GM23338 (cell line): ENCODE measurements at regions not wholly inside any gene's neighbourhood (a gene's known extent, or its start where the extent isn't known, plus 50 kb on each side); places are given as distances from the start of the nearest gene placed in this dataset.

Experiments used
- ATAC-seq: fragments of 200-7000 bp; cut with Tn5 transposase; 3 replicates; pipeline ENCODE4 v1.9.1; 2020
- DNase-seq: peaks from one replicate; pipeline ENCODE4 v3.0.0-alpha.2; 2015; ENCODE audit warnings: low spot score
- H2AFZ ChIP-seq: fragments of 200-600 bp; sonication (generic); 2 replicates; pipeline ENCODE4 v1.8.0; 2016; ENCODE audit warnings: antibody characterized with exemption, mild to moderate bottlenecking, moderate library complexity
- H3F3A ChIP-seq: fragments of 200-600 bp; sonication (generic); replicated peaks from 2 replicates; pipeline ENCODE4 v1.8.0; 2017; ENCODE audit warnings: antibody characterized with exemption, mixed run types, low read depth
- H3K27ac ChIP-seq: fragments of 200-600 bp; sonication (generic); 2 replicates; pipeline ENCODE4 v1.6.1; 2016; ENCODE audit warnings: low read depth
- H3K27me3 ChIP-seq: fragments of 200-600 bp; sonication (generic); 2 replicates; pipeline ENCODE4 v1.8.0; 2016; ENCODE audit warnings: mild to moderate bottlenecking, mixed run types, moderate library complexity; ENCODE audit not compliant: insufficient read depth
- H3K36me3 ChIP-seq: fragments of 200-600 bp; sonication (generic); 2 replicates; pipeline ENCODE4 v1.8.0; 2016; ENCODE audit warnings: mild to moderate bottlenecking; ENCODE audit not compliant: insufficient read depth
- H3K4me1 ChIP-seq: fragments of 200-600 bp; sonication (generic); 2 replicates; pipeline ENCODE4 v1.8.0; 2016; ENCODE audit warnings: mild to moderate bottlenecking, moderate library complexity; ENCODE audit not compliant: insufficient read depth
- H3K4me2 ChIP-seq: fragments of 200-600 bp; sonication (generic); 2 replicates; pipeline ENCODE4 v1.7.1; 2017; ENCODE audit warnings: mixed run types
- H3K4me3 ChIP-seq: fragments of 200-600 bp; sonication (generic); 2 replicates; pipeline ENCODE4 v1.6.1; 2016; ENCODE audit warnings: mixed run types
- H3K79me2 ChIP-seq: fragments of 200-600 bp; sonication (generic); replicated peaks from 2 replicates; pipeline ENCODE4 v1.8.0; 2017; ENCODE audit warnings: mild to moderate bottlenecking; ENCODE audit not compliant: insufficient read depth
- H3K9me2 ChIP-seq: fragments of 200-600 bp; sonication (generic); 2 replicates; pipeline ENCODE4 v1.8.0; 2017; ENCODE audit not compliant: insufficient read depth
- H4K20me1 ChIP-seq: fragments of 200-600 bp; sonication (generic); replicated peaks from 2 replicates; pipeline ENCODE4 v1.8.0; 2017; ENCODE audit warnings: mild to moderate bottlenecking; ENCODE audit not compliant: insufficient read depth
- H3K27ac Mint-ChIP-seq: 2 replicates; pipeline ENCODE4 v1.8.0; 2020; ENCODE audit warnings: inconsistent platforms, mild to moderate bottlenecking, moderate library complexity, mixed read lengths
- H3K27me3 Mint-ChIP-seq: 3 replicates; pipeline ENCODE4 v1.8.0; 2022; ENCODE audit warnings: low read depth, mild to moderate bottlenecking, moderate library complexity, mixed read lengths, inconsistent platforms; ENCODE audit not compliant: insufficient read depth, poor library complexity
- H3K36me3 Mint-ChIP-seq: 3 replicates; pipeline ENCODE4 v1.8.0; 2021; ENCODE audit warnings: low read depth, mild to moderate bottlenecking, inconsistent platforms, moderate library complexity, mixed read lengths
- H3K4me1 Mint-ChIP-seq: 3 replicates; pipeline ENCODE4 v1.8.0; 2020; ENCODE audit warnings: mild to moderate bottlenecking, inconsistent platforms, mixed read lengths
- H3K4me3 Mint-ChIP-seq: 3 replicates; pipeline ENCODE4 v1.8.0; 2021; ENCODE audit warnings: moderate library complexity, mild to moderate bottlenecking, inconsistent platforms, mixed read lengths
- H3K9me3 Mint-ChIP-seq: 3 replicates; pipeline ENCODE4 v1.8.0; 2020; ENCODE audit warnings: moderate library complexity, mild to moderate bottlenecking, inconsistent platforms, mixed read lengths
- CREB1 ChIP-seq: fragments of 250-450 bp; sonication (Bioruptor Pico); IDR thresholded peaks from 2 replicates; pipeline ENCODE4 v1.5.0; 2020; ENCODE audit warnings: low read depth, mild to moderate bottlenecking, moderate library complexity
- CTCF ChIP-seq, 2 experiments: fragments of 200-600 bp in 1 of 2; sonication (generic) in 1 of 2; conservative IDR thresholded peaks; 2 replicates each; pipeline versions ENCODE4 v1.5.1 to v1.6.1; 2016 to 2017; ENCODE audit warnings: antibody characterized with exemption in 2 of 2, low read depth in 2 of 2, mild to moderate bottlenecking in 2 of 2, moderate library complexity in 1 of 2
- ETS1 ChIP-seq: IDR thresholded peaks from 2 replicates; pipeline ENCODE4 v1.6.1; 2016; ENCODE audit warnings: antibody characterized with exemption
- EZH2 ChIP-seq: fragments of 200-600 bp; sonication (generic); IDR thresholded peaks from one replicate; pipeline ENCODE4 v1.8.0; 2017; ENCODE audit warnings: antibody characterized with exemption, mild to moderate bottlenecking, low read depth; ENCODE audit not compliant: unreplicated experiment
- EZH2phosphoT487 ChIP-seq: fragments of 200-600 bp; sonication (generic); IDR thresholded peaks from one replicate; pipeline ENCODE4 v1.8.1; 2018; ENCODE audit warnings: antibody characterized with exemption; ENCODE audit not compliant: unreplicated experiment
- JUNB ChIP-seq: IDR thresholded peaks from one replicate; pipeline ENCODE4 v1.6.1; 2016; ENCODE audit warnings: antibody characterized with exemption; ENCODE audit not compliant: unreplicated experiment
- NANOG ChIP-seq: IDR thresholded peaks from 2 replicates; pipeline ENCODE4 v1.6.1; 2016; ENCODE audit warnings: antibody characterized with exemption, borderline replicate concordance
- POLR2AphosphoS5 ChIP-seq: IDR thresholded peaks from 2 replicates; pipeline ENCODE4 v1.6.1; 2016; ENCODE audit warnings: antibody characterized with exemption, low read depth
- REST ChIP-seq: IDR thresholded peaks from one replicate; pipeline ENCODE4 v1.6.1; 2018; ENCODE audit warnings: antibody characterized with exemption; ENCODE audit not compliant: unreplicated experiment
- STAT1 ChIP-seq: IDR thresholded peaks from one replicate; pipeline ENCODE4 v1.6.1; 2016; ENCODE audit warnings: antibody characterized with exemption; ENCODE audit not compliant: unreplicated experiment
- ZNF114 ChIP-seq: fragments of 250-450 bp; sonication (Bioruptor Pico); IDR thresholded peaks from 2 replicates; pipeline ENCODE4 v1.5.0; 2020; ENCODE audit warnings: mild to moderate bottlenecking, moderate library complexity
- ZNF331 ChIP-seq: fragments of 250-450 bp; sonication (Bioruptor Pico); IDR thresholded peaks from 2 replicates; pipeline ENCODE4 v1.5.0; 2020; ENCODE audit warnings: low read depth, mild to moderate bottlenecking, moderate library complexity
- ZNF462 ChIP-seq: fragments of 250-450 bp; sonication (Bioruptor Pico); IDR thresholded peaks from 2 replicates; pipeline ENCODE4 v1.5.0; 2020; ENCODE audit warnings: mild to moderate bottlenecking, moderate library complexity

- Histone ChIP-seq H3K4me1 (peaks cover 21% of the 10 kb centered on the region), H3K36me3 (no peaks in the 10 kb centered on the region), H3K27me3 (no peaks in the 10 kb centered on the region), H2AFZ (peak overlapping the region; percentile 9; the same call in 1 of the 2 replicates), H3K4me2 (no peak overlapping the region), H4K20me1 (no peaks in the 10 kb centered on the region), H3K9me2 (no peaks in the 10 kb centered on the region), H3K79me2 (no peaks in the 10 kb centered on the region), H3K27ac (0 out of 2 replicates have a peak overlapping the region, but pooled peaks have one; percentile 20), H3F3A (no peaks in the 10 kb centered on the region), H3K4me3 (no peak overlapping the region)
- DNase-seq = no peak
- peaks cover 12% of the 10 kb centered on the region for H3K36me3 Mint-ChIP-seq
- H3K27ac Mint-ChIP-seq = no peak overlapping the region
- ATAC-seq = no peak
- H3K9me3 Mint-ChIP-seq = peaks cover 20% of the 10 kb centered on the region
- H3K27me3 Mint-ChIP-seq = peaks cover 2% of the 10 kb centered on the region
- TF ChIP-seq EZH2phosphoT487 (no peak), EZH2 (no peak), ZNF114 (no peak), CTCF (conservative IDR thresholded peaks at IDR 0.05; ENCODE audit: low read depth in 2 of 2) (no peak), STAT1 (no peak), ETS1 (no peak), JUNB (no peak), NANOG (no peak), ZNF331 (no peak), ZNF462 (CRISPR knock-in tag) (no peak), POLR2AphosphoS5 (no peak), REST (no peak), CREB1 (CRISPR knock-in tag) (no peak)
- no peak overlapping the region for H3K4me3 Mint-ChIP-seq
- H3K4me1 Mint-ChIP-seq = peaks cover 18% of the 10 kb centered on the region
Measured at GRCh38 chr2:137772451-137772850, 191.8 kb upstream of the HNMT start.
